ENCODE measurements at regions not wholly inside any gene's neighbourhood (a gene's known extent, or its start where the extent isn't known, plus 50 kb on each side); places are given as distances from the start of the nearest gene placed in this dataset.

DNA sequence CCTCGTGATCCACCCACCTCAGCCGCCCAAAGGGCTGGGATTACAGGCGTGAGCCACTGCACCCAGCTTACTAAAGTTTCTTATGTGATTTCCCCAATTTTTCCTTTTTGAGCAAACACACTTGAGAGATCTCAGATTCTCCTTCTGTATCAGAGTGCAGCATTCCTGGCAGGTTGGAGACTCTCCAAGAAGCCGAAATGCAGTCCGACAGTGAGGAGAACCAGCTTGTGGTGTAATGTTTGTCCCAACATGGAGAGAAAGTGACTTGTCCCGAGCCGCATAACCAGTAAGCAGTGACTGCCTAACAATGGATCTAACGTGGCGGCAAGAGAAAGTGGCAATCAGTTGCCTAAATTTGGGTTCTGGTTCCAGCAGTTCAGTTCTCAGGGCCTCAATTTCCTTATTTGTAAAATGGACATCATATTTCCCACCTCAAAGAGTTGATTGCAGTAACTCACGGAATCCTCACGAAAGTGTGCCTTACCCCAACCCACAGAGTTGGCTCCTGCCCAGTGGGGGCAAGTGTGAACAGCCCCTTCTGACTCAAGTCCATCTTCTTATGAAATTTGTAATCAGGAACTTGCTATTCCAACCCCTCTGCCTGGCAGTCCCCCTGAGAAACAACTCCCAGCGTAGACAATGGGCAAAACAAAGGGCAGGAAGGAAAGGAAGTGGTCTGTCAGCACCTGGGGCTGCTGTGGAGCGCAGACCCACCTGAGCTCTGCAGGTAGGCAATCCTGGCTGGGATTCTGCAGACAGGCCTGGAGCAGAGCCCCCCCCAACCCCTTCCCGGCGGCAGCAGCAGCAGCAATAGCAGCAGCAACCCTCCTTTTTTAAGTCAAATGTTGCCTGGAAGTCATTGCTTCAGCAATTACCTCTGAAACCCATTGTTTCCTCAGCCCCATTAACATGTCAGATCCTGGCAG is 223.6 kb upstream of the POU3F1 start:
- no peak overlapping the region for H3K27ac ChIP-seq (ENCODE audit: extremely low read depth, low read depth, low read length)
- intact Hi-C loops (cut with micrococcal nuclease) (no loop called here), in situ Hi-C loops (cut with MboI) (no loop called here)
- H3K4me2 ChIP-seq (ENCODE audit: insufficient read depth, low read length): no peak overlapping the region
- no peak overlapping the region for H3K4me3 ChIP-seq
- no peaks in the 10 kb centered on the region for H3K79me2 ChIP-seq (ENCODE audit: control insufficient read depth, insufficient read depth, low read length)
- POLR2A ChIA-PET: interaction anchor here (0.6 to 1.8 kb wide), 3 partner anchors 10 to 19 kb away, joined by 3 to 8 read pairs (median 4); no protein-coding TSS in a partner anchor
- H3K9me3 ChIP-seq (replicated peaks; ENCODE audit: control insufficient read depth, insufficient read depth, low read depth, low read length): no peaks in the 10 kb centered on the region
- DNase-seq (ENCODE audit: extremely low read depth in 1 of 4, low spot score in 3 of 4) (no peak), FAIRE-seq (no peak), ATAC-seq (no peak)
- peaks cover 3 to 11% of the 10 kb centered on the region in 2 experiments; a peak in 1 of 5 replicates for H3K27me3 ChIP-seq (ENCODE audit: control insufficient read depth in 2 of 2, insufficient read depth in 2 of 2, low read length in 2 of 2)
- CTCF ChIA-PET (ENCODE audit: low intra/inter-chr PET ratio): no interaction called here
- no peaks in the 10 kb centered on the region for H3K36me3 ChIP-seq (ENCODE audit: control insufficient read depth, insufficient read depth, low read length)
- no peaks in the 10 kb centered on the region for H4K20me1 ChIP-seq (replicated peaks; ENCODE audit: control insufficient read depth, insufficient read depth, low read length)
- H3K4me1 ChIP-seq (replicated peaks in 1 of 2; ENCODE audit: control insufficient read depth in 2 of 2, insufficient read depth in 2 of 2, low read length in 2 of 2): peaks cover 13 to 15% of the 10 kb centered on the region in 2 experiments
- no peak overlapping the region; the same call in 1 of the 2 replicates for H2AFZ ChIP-seq (ENCODE audit: low read depth, low read length)
- 54% methylated on average over 14 of the region's 15 CpGs for WGBS (ENCODE audit: insufficient coverage, low coverage, missing lambda C conversion rate)
- no peak overlapping the region for H3K9ac ChIP-seq (ENCODE audit: insufficient read depth in 1 of 2, low read depth in 2 of 2, low read length in 2 of 2)
- BruUV-seq (replicated peaks): no TSS peak
- no peaks in the 10 kb centered on the region for H3K9me1 ChIP-seq (ENCODE audit: control insufficient read depth, insufficient read depth, low read length)
- TF ChIP-seq BCL6 (CRISPR knock-in tag; IDR thresholded peaks at IDR 0.05) (no peak), HMG20B (CRISPR knock-in tag; IDR thresholded peaks at IDR 0.05) (no peak), PHF20 (IDR thresholded peaks at IDR 0.05; ENCODE audit: partially characterized antibody) (no peak), ETS2 (tag; IDR thresholded peaks at IDR 0.05; ENCODE audit: borderline replicate concordance, poor library complexity, severe bottlenecking) (no peak), BDP1 (IDR thresholded peaks at IDR 0.05; ENCODE audit: insufficient read depth, insufficient read length) (no peak), RUNX1 (IDR thresholded peaks at IDR 0.05; ENCODE audit: low read depth) (no peak), ZKSCAN8 (CRISPR knock-in tag; IDR thresholded peaks at IDR 0.05) (no peak), NCOA2 (IDR thresholded peaks at IDR 0.05; ENCODE audit: partially characterized antibody in 2 of 2) (no peak)
- TF ChIP-seq, protein P1, sequence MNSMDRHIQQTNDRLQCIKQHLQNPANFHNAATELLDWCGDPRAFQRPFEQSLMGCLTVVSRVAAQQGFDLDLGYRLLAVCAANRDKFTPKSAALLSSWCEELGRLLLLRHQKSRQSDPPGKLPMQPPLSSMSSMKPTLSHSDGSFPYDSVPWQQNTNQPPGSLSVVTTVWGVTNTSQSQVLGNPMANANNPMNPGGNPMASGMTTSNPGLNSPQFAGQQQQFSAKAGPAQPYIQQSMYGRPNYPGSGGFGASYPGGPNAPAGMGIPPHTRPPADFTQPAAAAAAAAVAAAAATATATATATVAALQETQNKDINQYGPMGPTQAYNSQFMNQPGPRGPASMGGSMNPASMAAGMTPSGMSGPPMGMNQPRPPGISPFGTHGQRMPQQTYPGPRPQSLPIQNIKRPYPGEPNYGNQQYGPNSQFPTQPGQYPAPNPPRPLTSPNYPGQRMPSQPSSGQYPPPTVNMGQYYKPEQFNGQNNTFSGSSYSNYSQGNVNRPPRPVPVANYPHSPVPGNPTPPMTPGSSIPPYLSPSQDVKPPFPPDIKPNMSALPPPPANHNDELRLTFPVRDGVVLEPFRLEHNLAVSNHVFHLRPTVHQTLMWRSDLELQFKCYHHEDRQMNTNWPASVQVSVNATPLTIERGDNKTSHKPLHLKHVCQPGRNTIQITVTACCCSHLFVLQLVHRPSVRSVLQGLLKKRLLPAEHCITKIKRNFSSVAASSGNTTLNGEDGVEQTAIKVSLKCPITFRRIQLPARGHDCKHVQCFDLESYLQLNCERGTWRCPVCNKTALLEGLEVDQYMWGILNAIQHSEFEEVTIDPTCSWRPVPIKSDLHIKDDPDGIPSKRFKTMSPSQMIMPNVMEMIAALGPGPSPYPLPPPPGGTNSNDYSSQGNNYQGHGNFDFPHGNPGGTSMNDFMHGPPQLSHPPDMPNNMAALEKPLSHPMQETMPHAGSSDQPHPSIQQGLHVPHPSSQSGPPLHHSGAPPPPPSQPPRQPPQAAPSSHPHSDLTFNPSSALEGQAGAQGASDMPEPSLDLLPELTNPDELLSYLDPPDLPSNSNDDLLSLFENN (IDR thresholded peaks at IDR 0.05; ENCODE audit: low read depth in 2 of 2, low read length in 2 of 2): no peak
- TF ChIP-seq, protein P2, sequence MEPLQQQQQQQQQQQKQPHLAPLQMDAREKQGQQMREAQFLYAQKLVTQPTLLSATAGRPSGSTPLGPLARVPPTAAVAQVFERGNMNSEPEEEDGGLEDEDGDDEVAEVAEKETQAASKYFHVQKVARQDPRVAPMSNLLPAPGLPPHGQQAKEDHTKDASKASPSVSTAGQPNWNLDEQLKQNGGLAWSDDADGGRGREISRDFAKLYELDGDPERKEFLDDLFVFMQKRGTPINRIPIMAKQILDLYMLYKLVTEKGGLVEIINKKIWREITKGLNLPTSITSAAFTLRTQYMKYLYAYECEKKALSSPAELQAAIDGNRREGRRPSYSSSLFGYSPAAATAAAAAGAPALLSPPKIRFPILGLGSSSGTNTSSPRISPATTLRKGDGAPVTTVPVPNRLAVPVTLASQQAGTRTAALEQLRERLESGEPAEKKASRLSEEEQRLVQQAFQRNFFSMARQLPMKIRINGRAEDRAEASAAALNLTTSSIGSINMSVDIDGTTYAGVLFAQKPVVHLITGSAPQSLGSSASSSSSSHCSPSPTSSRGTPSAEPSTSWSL (CRISPR knock-in tag; IDR thresholded peaks at IDR 0.05; ENCODE audit: borderline replicate concordance): no peak
- TF ChIP-seq, protein P3, sequence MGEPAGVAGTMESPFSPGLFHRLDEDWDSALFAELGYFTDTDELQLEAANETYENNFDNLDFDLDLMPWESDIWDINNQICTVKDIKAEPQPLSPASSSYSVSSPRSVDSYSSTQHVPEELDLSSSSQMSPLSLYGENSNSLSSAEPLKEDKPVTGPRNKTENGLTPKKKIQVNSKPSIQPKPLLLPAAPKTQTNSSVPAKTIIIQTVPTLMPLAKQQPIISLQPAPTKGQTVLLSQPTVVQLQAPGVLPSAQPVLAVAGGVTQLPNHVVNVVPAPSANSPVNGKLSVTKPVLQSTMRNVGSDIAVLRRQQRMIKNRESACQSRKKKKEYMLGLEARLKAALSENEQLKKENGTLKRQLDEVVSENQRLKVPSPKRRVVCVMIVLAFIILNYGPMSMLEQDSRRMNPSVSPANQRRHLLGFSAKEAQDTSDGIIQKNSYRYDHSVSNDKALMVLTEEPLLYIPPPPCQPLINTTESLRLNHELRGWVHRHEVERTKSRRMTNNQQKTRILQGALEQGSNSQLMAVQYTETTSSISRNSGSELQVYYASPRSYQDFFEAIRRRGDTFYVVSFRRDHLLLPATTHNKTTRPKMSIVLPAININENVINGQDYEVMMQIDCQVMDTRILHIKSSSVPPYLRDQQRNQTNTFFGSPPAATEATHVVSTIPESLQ (CRISPR knock-in tag; IDR thresholded peaks at IDR 0.05): no peak
- TF ChIP-seq, protein P4, sequence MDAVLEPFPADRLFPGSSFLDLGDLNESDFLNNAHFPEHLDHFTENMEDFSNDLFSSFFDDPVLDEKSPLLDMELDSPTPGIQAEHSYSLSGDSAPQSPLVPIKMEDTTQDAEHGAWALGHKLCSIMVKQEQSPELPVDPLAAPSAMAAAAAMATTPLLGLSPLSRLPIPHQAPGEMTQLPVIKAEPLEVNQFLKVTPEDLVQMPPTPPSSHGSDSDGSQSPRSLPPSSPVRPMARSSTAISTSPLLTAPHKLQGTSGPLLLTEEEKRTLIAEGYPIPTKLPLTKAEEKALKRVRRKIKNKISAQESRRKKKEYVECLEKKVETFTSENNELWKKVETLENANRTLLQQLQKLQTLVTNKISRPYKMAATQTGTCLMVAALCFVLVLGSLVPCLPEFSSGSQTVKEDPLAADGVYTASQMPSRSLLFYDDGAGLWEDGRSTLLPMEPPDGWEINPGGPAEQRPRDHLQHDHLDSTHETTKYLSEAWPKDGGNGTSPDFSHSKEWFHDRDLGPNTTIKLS (IDR thresholded peaks at IDR 0.05; ENCODE audit: borderline replicate concordance, low read depth): no peak

Data from K562 (cell line).